H1 (cell line): ENCODE measurements at regions not wholly inside any gene's neighbourhood (a gene's known extent, or its start where the extent isn't known, plus 50 kb on each side); places are given as distances from the start of the nearest gene placed in this dataset.

Experiments used
- CTCF ChIA-PET: fragments of 300-600 bp; sonication (Branson Sonifier 250); formaldehyde crosslinking; loops from one replicate; lab custom pipeline; 2021; ENCODE audit not compliant: partially characterized antibody; lab: Charles Lee
- POLR2A ChIA-PET: fragments of 300-600 bp; sonication (Branson Sonifier 250); formaldehyde crosslinking; loops from one replicate; lab custom pipeline; 2021; ENCODE audit warnings: inconsistent platforms; ENCODE audit not compliant: partially characterized antibody; lab: Charles Lee
- DNase-seq, 2 experiments: peaks; one replicate each; pipeline versions ENCODE4 v3.0.0 to v3.0.0-alpha.2; 2010 to 2022; ENCODE audit warnings: low spot score in 2 of 2, low read depth in 1 of 2, mixed read lengths in 1 of 2
- FAIRE-seq: peaks from 2 replicates; lab custom pipeline; 2011; peaks lifted over from hg19 to GRCh38; lab: Jason Lieb, UNC
- H2AFZ ChIP-seq: 2 replicates; pipeline ENCODE4 v1.8.1; 2012; ENCODE audit warnings: low read length, inconsistent platforms
- H2AK5ac ChIP-seq: 2 replicates; pipeline ENCODE4 v1.6.1; 2013; ENCODE audit warnings: low read depth, low read length
- H2BK120ac ChIP-seq: replicated peaks from 2 replicates; pipeline ENCODE3; 2013; ENCODE audit warnings: low read depth, low read length, inconsistent platforms
- H2BK12ac ChIP-seq: 2 replicates; pipeline ENCODE4 v1.6.1; 2013; ENCODE audit warnings: low read depth, low read length
- H2BK15ac ChIP-seq: 2 replicates; pipeline ENCODE4 v1.6.1; 2013; ENCODE audit warnings: low read length
- H2BK20ac ChIP-seq: 2 replicates; pipeline ENCODE4 v1.6.1; 2013; ENCODE audit warnings: low read length
- H2BK5ac ChIP-seq: 2 replicates; pipeline ENCODE4 v1.6.1; 2013; ENCODE audit warnings: low read depth, low read length
- H3K14ac ChIP-seq: 2 replicates; pipeline ENCODE4 v1.6.1; 2013; ENCODE audit warnings: inconsistent platforms; ENCODE audit not compliant: insufficient read length
- H3K18ac ChIP-seq: 2 replicates; pipeline ENCODE4 v1.6.1; 2013; ENCODE audit warnings: low read length; ENCODE audit errors: extremely low read depth
- H3K23ac ChIP-seq: 2 replicates; pipeline ENCODE4 v1.6.1; 2013; ENCODE audit warnings: inconsistent platforms; ENCODE audit not compliant: insufficient read length
- H3K23me2 ChIP-seq: 2 replicates; pipeline ENCODE4 v1.6.1; 2013; ENCODE audit warnings: low read depth, low read length
- H3K27ac ChIP-seq: 2 replicates; pipeline ENCODE4 v1.6.1; 2011; ENCODE audit warnings: low read depth, low read length, inconsistent platforms
- H3K27me3 ChIP-seq, 4 experiments: replicated peaks in 1 of 4; 1 replicate in 1 of 4; 2 replicates in 3 of 4; pipeline versions ENCODE4 v1.6.1 to v1.8.1; 2011 to 2013; ENCODE audit warnings: low read length in 3 of 4, mild to moderate bottlenecking in 3 of 4, inconsistent platforms in 2 of 4, mixed read lengths in 2 of 4, moderate library complexity in 1 of 4; ENCODE audit not compliant: control insufficient read depth in 3 of 4, insufficient read depth in 3 of 4; ENCODE audit errors: extremely low read depth in 1 of 4
- H3K36me3 ChIP-seq, 4 experiments: 2 replicates each; pipeline versions ENCODE4 v1.6.1 to v1.8.1; 2011 to 2013; ENCODE audit warnings: mild to moderate bottlenecking in 4 of 4, low read length in 3 of 4, moderate library complexity in 2 of 4, control low read depth in 1 of 4, inconsistent platforms in 1 of 4; ENCODE audit not compliant: insufficient read depth in 4 of 4, control insufficient read depth in 2 of 4
- H3K4ac ChIP-seq: replicated peaks from 2 replicates; pipeline ENCODE3; 2013; ENCODE audit warnings: low read length, low read depth, mixed read lengths, inconsistent platforms; ENCODE audit not compliant: insufficient read length
- H3K4me1 ChIP-seq, 4 experiments: replicated peaks in 1 of 4; 1 replicate in 1 of 4; 2 replicates in 3 of 4; pipeline versions ENCODE4 v1.6.1 to v1.8.1; 2011 to 2013; ENCODE audit warnings: low read length in 3 of 4, inconsistent platforms in 2 of 4, mixed read lengths in 1 of 4; ENCODE audit not compliant: insufficient read depth in 4 of 4, control insufficient read depth in 3 of 4
- H3K4me2 ChIP-seq, 2 experiments: 2 replicates each; pipeline versions ENCODE4 v1.6.1 to v1.8.1; 2011 to 2013; ENCODE audit warnings: low read depth in 2 of 2, low read length in 2 of 2, control low read depth in 1 of 2, inconsistent platforms in 1 of 2, mild to moderate bottlenecking in 1 of 2; ENCODE audit not compliant: insufficient read depth in 1 of 2
- H3K4me3 ChIP-seq, 4 experiments: fragments of 200-600, 300-600 bp in 1 of 4; sonication (generic), shearing (Covaris generic), sonication (Bioruptor Twin) in 1 of 4; 2 replicates each; pipeline versions ENCODE4 v1.5.1 to v1.8.1; 2011 to 2016; ENCODE audit warnings: low read length in 4 of 4, low read depth in 3 of 4, control low read depth in 2 of 4, inconsistent platforms in 2 of 4, mild to moderate bottlenecking in 2 of 4, mixed read lengths in 1 of 4, moderate library complexity in 1 of 4; ENCODE audit not compliant: insufficient read depth in 2 of 4; ENCODE audit errors: extremely low read depth in 1 of 4
- H3K56ac ChIP-seq: replicated peaks from 2 replicates; pipeline ENCODE3; 2013; ENCODE audit warnings: low read depth, mild to moderate bottlenecking, mixed read lengths, low read length, inconsistent platforms; ENCODE audit not compliant: insufficient read length
- H3K79me1 ChIP-seq: 2 replicates; pipeline ENCODE4 v1.6.1; 2013; ENCODE audit warnings: low read depth, low read length, control low read depth
- H3K79me2 ChIP-seq, 2 experiments: 2 replicates each; pipeline versions ENCODE4 v1.6.1 to v1.8.1; 2012 to 2013; ENCODE audit warnings: low read length in 2 of 2, mild to moderate bottlenecking in 2 of 2, inconsistent platforms in 1 of 2; ENCODE audit not compliant: insufficient read depth in 2 of 2, control insufficient read depth in 1 of 2
- H3K9ac ChIP-seq, 4 experiments: replicated peaks in 1 of 4; 1 replicate in 1 of 4; 2 replicates in 3 of 4; pipeline versions ENCODE4 v1.6.1 to v1.8.1; 2011 to 2013; ENCODE audit warnings: low read depth in 3 of 4, low read length in 3 of 4, control low read depth in 2 of 4, mild to moderate bottlenecking in 2 of 4, moderate library complexity in 2 of 4, inconsistent platforms in 1 of 4; ENCODE audit errors: extremely low read depth in 1 of 4
- H3K9me3 ChIP-seq, 2 experiments: 2 replicates each; pipeline versions ENCODE4 v1.6.1 to v1.8.1; 2012 to 2013; ENCODE audit warnings: mild to moderate bottlenecking in 2 of 2, moderate library complexity in 2 of 2, control low read depth in 1 of 2, inconsistent platforms in 1 of 2, low read depth in 1 of 2, low read length in 1 of 2, mixed read lengths in 1 of 2; ENCODE audit not compliant: insufficient read depth in 2 of 2
- H4K20me1 ChIP-seq, 2 experiments: replicated peaks in 1 of 2; 2 replicates each; pipeline versions ENCODE3 to v1.8.1; 2011 to 2013; ENCODE audit warnings: inconsistent platforms in 2 of 2, low read length in 2 of 2, mild to moderate bottlenecking in 1 of 2; ENCODE audit not compliant: insufficient read depth in 2 of 2, control insufficient read depth in 1 of 2
- H4K5ac ChIP-seq: 2 replicates; pipeline ENCODE4 v1.6.1; 2013; ENCODE audit warnings: low read length, low read depth, mixed read lengths, inconsistent platforms; ENCODE audit not compliant: insufficient read length
- H4K8ac ChIP-seq: 2 replicates; pipeline ENCODE4 v1.8.0; 2013; ENCODE audit warnings: mild to moderate bottlenecking, moderate library complexity, low read length, inconsistent platforms; ENCODE audit not compliant: insufficient read depth; ENCODE audit errors: extremely low read depth
- H4K91ac ChIP-seq: replicated peaks from 2 replicates; pipeline ENCODE3; 2013; ENCODE audit warnings: low read length, mixed read lengths, inconsistent platforms; ENCODE audit not compliant: insufficient read length
- CEBPB ChIP-seq: IDR thresholded peaks from 2 replicates; pipeline ENCODE4 v1.6.1; 2012; ENCODE audit warnings: low read depth, low read length
- WGBS, 2 experiments: shearing (Covaris generic) in 1 of 2; methylation state at CpG; one replicate each; pipeline versions ENCODE4 v1.1.6 to v1.1.7; 2013 to 2015; ENCODE audit warnings: low lambda C conversion rate in 2 of 2, mixed read lengths in 2 of 2, inconsistent platforms in 1 of 2, low coverage in 1 of 2, missing lambda C conversion rate in 1 of 2; ENCODE audit not compliant: insufficient replicate concordance in 2 of 2, insufficient coverage in 1 of 2, insufficient read length in 1 of 2; ENCODE audit errors: extremely low coverage in 1 of 2, missing lambda C conversion rate in 1 of 2; 5-methylcytosine and 5-hydroxymethylcytosine counted together

GRCh38 chr9:86819552-86819951, 127.8 kb downstream of the GAS1 start:
- H3K23ac ChIP-seq, result no peak overlapping the region
- no peak overlapping the region for H3K18ac ChIP-seq
- 0 out of 4 replicates have a peak, but pooled peaks cover 0 to 2% of the 10 kb centered on the region in 2 experiments for H3K9me3 ChIP-seq
- ChIA-PET POLR2A (no interaction called here), CTCF (no interaction called here)
- no peaks in the 10 kb centered on the region for H4K20me1 ChIP-seq
- no peak overlapping the region for H2BK20ac ChIP-seq
- H3K4me3 ChIP-seq, result no peak overlapping the region
- no peak overlapping the region for H4K91ac ChIP-seq
- H3K4me2 ChIP-seq, result no peak overlapping the region
- no peak overlapping the region for H2BK5ac ChIP-seq
- no peak overlapping the region for H3K4ac ChIP-seq
- H2AFZ ChIP-seq, result no peak overlapping the region
- H2BK12ac ChIP-seq, result no peak overlapping the region
- H3K9ac ChIP-seq, result no peak overlapping the region
- H2AK5ac ChIP-seq, result no peak overlapping the region
- H4K8ac ChIP-seq, result no peak overlapping the region
- no peak overlapping the region for H3K56ac ChIP-seq
- H2BK15ac ChIP-seq, result no peak overlapping the region
- no peaks in the 10 kb centered on the region for H3K79me1 ChIP-seq
- no peak overlapping the region for H3K27ac ChIP-seq
- FAIRE-seq (no peak), DNase-seq (no peak)
- H3K27me3 ChIP-seq, result no peaks in the 10 kb centered on the region
- H3K36me3 ChIP-seq, result no peaks in the 10 kb centered on the region
- TF ChIP-seq CEBPB, result no peak
- 62% methylated on average over 1 of the region's 1 CpG; no CpG with 5 or more reads in 1 of the 2 experiments for WGBS, 2 experiments
- no peak overlapping the region for H4K5ac ChIP-seq
- H2BK120ac ChIP-seq, result no peak overlapping the region
- no peaks in the 10 kb centered on the region for H3K79me2 ChIP-seq
- no peaks in the 10 kb centered on the region for H3K23me2 ChIP-seq
- H3K4me1 ChIP-seq, result no peaks in the 10 kb centered on the region
- no peak overlapping the region for H3K14ac ChIP-seq
